Motor neuron (in vitro differentiated cells): ENCODE measurements at regions not wholly inside any gene's neighbourhood (a gene's known extent, or its start where the extent isn't known, plus 50 kb on each side); places are given as distances from the start of the nearest gene placed in this dataset.
"Not testable (repeated sequence)": the region's sequence is repeated elsewhere in the genome, so short reads cannot be mapped to it uniquely, and the experiment has no call there.

ENCODE experiments used
- ATAC-seq, 8 experiments: fragments of 200-7000 bp; cut with Tn5 transposase; replicated peaks in 6 of 8; 2 replicates each; pipeline ENCODE4 v1.8.0; 2021; ENCODE audit warnings: mild to moderate bottlenecking in 8 of 8, moderate library complexity in 8 of 8
- H3K27ac ChIP-seq, 2 donors: fragments of 250-450 bp; sonication (Bioruptor Pico); 2 replicates each; pipeline ENCODE4 v1.9.0; 2021; ENCODE audit warnings: antibody characterized with exemption in 2 of 2, mild to moderate bottlenecking in 2 of 2, moderate library complexity in 1 of 2
- H3K4me1 ChIP-seq, 2 donors: fragments of 250-450 bp; sonication (Bioruptor Pico); replicated peaks in 1 of 2; 2 replicates each; pipeline ENCODE4 v1.6.1; 2021; ENCODE audit warnings: antibody characterized with exemption in 2 of 2, mild to moderate bottlenecking in 2 of 2, moderate library complexity in 1 of 2
- H3K4me3 ChIP-seq, 5 donors: fragments of 250-450 bp; sonication (Bioruptor Pico); 2 replicates each; pipeline ENCODE4 v1.9.0; 2021; ENCODE audit warnings: antibody characterized with exemption in 5 of 5, mild to moderate bottlenecking in 5 of 5, moderate library complexity in 4 of 5
- WGBS, 10 experiments: fragments of 450-650 bp; shearing (Covaris generic); methylation state at CpG; one replicate each; pipeline ENCODE4 v1.0.0; 2022; 5-methylcytosine and 5-hydroxymethylcytosine counted together
- in situ Hi-C, 9 experiments: fragments of 400-800 bp; cut with MboI; loops; one replicate each; pipeline ENCODE4 v1.15.0; 2021; ENCODE audit warnings: low sequenced_read_pairs in 9 of 9, low pct_unique_long_range_greater_than_20kb in 2 of 9; ENCODE audit not compliant: unreplicated experiment in 9 of 9

- in situ Hi-C loops, H3K4me3 ChIP-seq: not testable (repeated sequence)
These were observed 704.2 kb downstream of the PLCL1 start for GRCh38 chr2:198508610-198509009.

GRCh38 chr2:198499539-198499938, 695.1 kb downstream of the PLCL1 start:
- H3K27ac ChIP-seq, result no peak overlapping the region
- WGBS, 10 experiments, result 0 to 63% (median 13%) methylated on average over 1 to 6 of the region's 6 CpGs; no CpG with 5 or more reads in 3 of the 10 experiments
- no peak overlapping the region for H3K4me3 ChIP-seq
- ATAC-seq, result peak in 3 of 8 experiments; percentile 75 to 96 (median 94)
- in situ Hi-C loops, result no loop called here
- no peaks in the 10 kb centered on the region for H3K4me1 ChIP-seq

More at GRCh38 chr2:198508610-198509009, 704.2 kb downstream of the PLCL1 start:
- H3K27ac ChIP-seq, ATAC-seq, H3K4me1 ChIP-seq: not testable (repeated sequence)
- WGBS, 10 experiments, result 60% methylated on average over 1 of the region's 1 CpG; no CpG with 5 or more reads in 9 of the 10 experiments

- Histone ChIP-seq H3K27ac (no peak overlapping the region), H3K4me1 (no peaks in the 10 kb centered on the region), H3K4me3 (no peak overlapping the region)
- in situ Hi-C loops, result no loop called here
- no peak for ATAC-seq
These were observed 694.1 kb downstream of the PLCL1 start for GRCh38 chr2:198498516-198498915.

- Histone ChIP-seq H3K4me3 (no peak overlapping the region), H3K4me1 (no peaks in the 10 kb centered on the region), H3K27ac (no peak overlapping the region)
- ATAC-seq, result no peak
- in situ Hi-C loops, result no loop called here
These were observed 693.7 kb downstream of the PLCL1 start for GRCh38 chr2:198498048-198498447.

GRCh38 chr2:198494931-198495330, 690.5 kb downstream of the PLCL1 start:
- Histone ChIP-seq H3K4me3 (no peak overlapping the region), H3K4me1 (no peaks in the 10 kb centered on the region), H3K27ac (no peak overlapping the region)
- no peak for ATAC-seq
- in situ Hi-C loops, result no loop called here
- 11 to 100% (median 83%) methylated on average over 1 of the region's 1 CpG; no CpG with 5 or more reads in 2 of the 10 experiments for WGBS, 10 experiments

GRCh38 chr2:198490748-198491147, 686.4 kb downstream of the PLCL1 start:
- in situ Hi-C loops, result no loop called here
- ATAC-seq, result no peak

GRCh38 chr2:198488964-198489363, 684.6 kb downstream of the PLCL1 start:
- no peak for ATAC-seq
- no peaks in the 10 kb centered on the region for H3K4me1 ChIP-seq
- H3K4me3 ChIP-seq, result no peak overlapping the region
- H3K27ac ChIP-seq, result no peak overlapping the region
- in situ Hi-C loops, result no loop called here

More at GRCh38 chr2:198490748-198491147, 686.4 kb downstream of the PLCL1 start:
- 20 to 100% (median 68%) methylated on average over 1 to 2 of the region's 2 CpGs for WGBS, 10 experiments
- Histone ChIP-seq H3K4me1 (no peaks in the 10 kb centered on the region), H3K27ac (no peak overlapping the region), H3K4me3 (no peak overlapping the region)

- 0 to 100% (median 69%) methylated on average over 1 to 2 of the region's 2 CpGs for WGBS, 10 experiments
- in situ Hi-C loops, result no loop called here
These were observed 678.7 kb downstream of the PLCL1 start for GRCh38 chr2:198483051-198483450.

GRCh38 chr2:198479065-198479464, 674.7 kb downstream of the PLCL1 start:
- Histone ChIP-seq H3K4me3 (no peak overlapping the region), H3K27ac (no peak overlapping the region), H3K4me1 (peaks cover 0 to 2% of the 10 kb centered on the region in 2 donors)
- 33 to 86% (median 53%) methylated on average over 1 to 2 of the region's 2 CpGs; no CpG with 5 or more reads in 1 of the 10 experiments for WGBS, 10 experiments
- in situ Hi-C loops, result no loop called here
- ATAC-seq, result peak in 1 of 8 experiments; percentile 78

More at GRCh38 chr2:198483051-198483450, 678.7 kb downstream of the PLCL1 start:
- Histone ChIP-seq H3K27ac (no peak overlapping the region), H3K4me3 (no peak overlapping the region), H3K4me1 (peaks cover 0 to 2% of the 10 kb centered on the region in 2 donors)
- no peak for ATAC-seq

- Histone ChIP-seq H3K27ac (no peak overlapping the region), H3K4me3 (no peak overlapping the region), H3K4me1 (peaks cover 0 to 2% of the 10 kb centered on the region in 2 donors)
- in situ Hi-C loops, result no loop called here
- ATAC-seq, result no peak
- WGBS, 10 experiments, result 13 to 100% (median 100%) methylated on average over 1 of the region's 1 CpG; no CpG with 5 or more reads in 1 of the 10 experiments
These were observed 674.0 kb downstream of the PLCL1 start for GRCh38 chr2:198478361-198478760.

- H3K4me1 ChIP-seq, result peaks cover 0 to 2% of the 10 kb centered on the region in 2 donors
- no peak overlapping the region for H3K4me3 ChIP-seq
- no peak for ATAC-seq
- in situ Hi-C loops, result no loop called here
- 11 to 33% (median 28%) methylated on average over 1 of the region's 1 CpG; no CpG with 5 or more reads in 6 of the 10 experiments for WGBS, 10 experiments
- no peak overlapping the region for H3K27ac ChIP-seq
These were observed 671.6 kb downstream of the PLCL1 start for GRCh38 chr2:198476007-198476406.

GRCh38 chr2:198471291-198471690, 666.9 kb downstream of the PLCL1 start:
- in situ Hi-C loops, result no loop called here
- ATAC-seq, result no peak
- WGBS, 10 experiments, result 0 to 100% (median 70%) methylated on average over 1 to 2 of the region's 2 CpGs
- no peaks in the 10 kb centered on the region for H3K4me1 ChIP-seq
- no peak overlapping the region for H3K27ac ChIP-seq
- no peak overlapping the region for H3K4me3 ChIP-seq

- no peak for ATAC-seq
- no peaks in the 10 kb centered on the region for H3K4me1 ChIP-seq
- no peak overlapping the region for H3K27ac ChIP-seq
- in situ Hi-C loops, result no loop called here
- no peak overlapping the region for H3K4me3 ChIP-seq
- WGBS, 10 experiments, result 32 to 100% (median 83%) methylated on average over 1 to 3 of the region's 3 CpGs; no CpG with 5 or more reads in 1 of the 10 experiments
These were observed 663.7 kb downstream of the PLCL1 start for GRCh38 chr2:198468136-198468535.

- no peak overlapping the region for H3K4me3 ChIP-seq
- no peak for ATAC-seq
- no peak overlapping the region for H3K27ac ChIP-seq
- H3K4me1 ChIP-seq, result no peaks in the 10 kb centered on the region
- in situ Hi-C loops, result no loop called here
- WGBS, 10 experiments, result 41 to 100% (median 96%) methylated on average over 1 to 6 of the region's 6 CpGs; no CpG with 5 or more reads in 1 of the 10 experiments
These were observed 661.6 kb downstream of the PLCL1 start for GRCh38 chr2:198465970-198466369.
